Loucy (cell line): ENCODE measurements at regions not wholly inside any gene's neighbourhood (a gene's known extent, or its start where the extent isn't known, plus 50 kb on each side); places are given as distances from the start of the nearest gene placed in this dataset.

Experiments
- H2AFZ ChIP-seq: fragments of 200-600 bp; sonication (generic); 2 replicates; pipeline ENCODE4 v1.6.0; 2016; ENCODE audit warnings: antibody characterized with exemption, mild to moderate bottlenecking, low read length, moderate library complexity
- H3F3A ChIP-seq: fragments of 200-600 bp; 2 replicates; pipeline ENCODE4 v1.6.0; 2016; ENCODE audit warnings: antibody characterized with exemption, low read depth, mild to moderate bottlenecking
- H3K27me3 ChIP-seq: fragments of 200-600 bp; sonication (generic); 2 replicates; pipeline ENCODE4 v1.6.1; 2014; ENCODE audit warnings: low read length, mild to moderate bottlenecking; ENCODE audit not compliant: insufficient read depth, poor library complexity, severe bottlenecking
- H3K36me3 ChIP-seq: fragments of 200-600 bp; sonication (generic); 2 replicates; pipeline ENCODE4 v1.6.1; 2016; ENCODE audit warnings: low read length; ENCODE audit not compliant: insufficient read depth
- H3K4me1 ChIP-seq: fragments of 200-600 bp; sonication (generic); 2 replicates; pipeline ENCODE4 v1.5.1; 2014; ENCODE audit warnings: low read length, mild to moderate bottlenecking; ENCODE audit not compliant: insufficient read depth, poor library complexity, severe bottlenecking
- H3K4me2 ChIP-seq: fragments of 200-600 bp; sonication (generic); 2 replicates; pipeline ENCODE4 v1.6.0; 2014; ENCODE audit warnings: antibody characterized with exemption, low read length, low read depth, mild to moderate bottlenecking; ENCODE audit not compliant: poor library complexity, severe bottlenecking
- H3K4me3 ChIP-seq: fragments of 200-600 bp; sonication (generic); 2 replicates; pipeline ENCODE4 v1.5.1; 2014; ENCODE audit warnings: low read length, mild to moderate bottlenecking, mixed read lengths; ENCODE audit not compliant: poor library complexity, severe bottlenecking
- H3K79me2 ChIP-seq: fragments of 200-600 bp; sonication (generic); 2 replicates; pipeline ENCODE4 v1.6.1; 2014; ENCODE audit warnings: low read length; ENCODE audit not compliant: insufficient read depth
- H3K9ac ChIP-seq: fragments of 200-600 bp; sonication (generic); 2 replicates; pipeline ENCODE4 v1.6.0; 2014; ENCODE audit warnings: mild to moderate bottlenecking, low read depth, low read length, moderate library complexity; ENCODE audit not compliant: poor library complexity, severe bottlenecking
- H3K9me2 ChIP-seq: fragments of 200-600 bp; sonication (generic); replicated peaks from 2 replicates; pipeline ENCODE4 v1.6.1; 2016; ENCODE audit warnings: low read depth, low read length, mixed read lengths
- H3K9me3 ChIP-seq: fragments of 200-600 bp; sonication (generic); 2 replicates; pipeline ENCODE4 v1.6.1; 2014; ENCODE audit warnings: mild to moderate bottlenecking, antibody characterized with exemption, low read length, low read depth; ENCODE audit not compliant: insufficient read depth
- H4K20me1 ChIP-seq: fragments of 200-600 bp; sonication (generic); 2 replicates; pipeline ENCODE4 v1.6.0; 2014; ENCODE audit warnings: antibody characterized with exemption, low read length, mild to moderate bottlenecking; ENCODE audit not compliant: insufficient read depth, poor library complexity, severe bottlenecking
- CTCF ChIP-seq: fragments of 200-600 bp; sonication (generic); conservative IDR thresholded peaks from 2 replicates; pipeline ENCODE4 v1.5.1; 2014; ENCODE audit warnings: mild to moderate bottlenecking, antibody characterized with exemption, low read length
- EZH2phosphoT487 ChIP-seq: fragments of 200-600 bp; IDR thresholded peaks from 2 replicates; pipeline ENCODE4 v1.6.1; 2018; ENCODE audit warnings: antibody characterized with exemption, mild to moderate bottlenecking, moderate library complexity, borderline replicate concordance

GRCh38 chr3:157931517-157931916, 174.7 kb downstream of the SHOX2 start:
- Histone ChIP-seq H4K20me1 (no peaks in the 10 kb centered on the region), H3K79me2 (no peaks in the 10 kb centered on the region), H3K27me3 (no peaks in the 10 kb centered on the region), H3K36me3 (no peaks in the 10 kb centered on the region), H3K9me2 (no peaks in the 10 kb centered on the region), H3K4me2 (no peak overlapping the region), H3K4me3 (no peak overlapping the region), H3F3A (no peaks in the 10 kb centered on the region), H2AFZ (no peak overlapping the region), H3K4me1 (no peaks in the 10 kb centered on the region), H3K9me3 (no peaks in the 10 kb centered on the region), H3K9ac (no peak overlapping the region)
- TF ChIP-seq EZH2phosphoT487 = no peak
- no peak for TF ChIP-seq CTCF

- no peaks in the 10 kb centered on the region for H3K36me3 ChIP-seq
- H3K4me1 ChIP-seq = no peaks in the 10 kb centered on the region
- no peaks in the 10 kb centered on the region for H3K9me3 ChIP-seq
- no peak overlapping the region for H3K4me2 ChIP-seq
- TF ChIP-seq CTCF (no peak), EZH2phosphoT487 (no peak)
- H3F3A ChIP-seq = no peaks in the 10 kb centered on the region
- no peaks in the 10 kb centered on the region for H4K20me1 ChIP-seq
- no peaks in the 10 kb centered on the region for H3K9me2 ChIP-seq
- H2AFZ ChIP-seq = no peak overlapping the region
- no peaks in the 10 kb centered on the region for H3K27me3 ChIP-seq
- H3K79me2 ChIP-seq = no peaks in the 10 kb centered on the region
- H3K9ac ChIP-seq = no peak overlapping the region
- no peak overlapping the region for H3K4me3 ChIP-seq
These were observed 176.0 kb downstream of the SHOX2 start for GRCh38 chr3:157930000-157930780.

GRCh38 chr3:157926822-157927221, 179.4 kb downstream of the SHOX2 start:
- Histone ChIP-seq H4K20me1 (no peaks in the 10 kb centered on the region), H3K9me2 (no peaks in the 10 kb centered on the region)

More at GRCh38 chr3:157926822-157927221, 179.4 kb downstream of the SHOX2 start:
- Histone ChIP-seq H3K27me3 (no peaks in the 10 kb centered on the region), H3K9me3 (no peaks in the 10 kb centered on the region), H3K36me3 (no peaks in the 10 kb centered on the region), H3K9ac (no peak overlapping the region), H3K4me1 (no peaks in the 10 kb centered on the region), H2AFZ (no peak overlapping the region), H3K4me3 (no peak overlapping the region), H3K79me2 (no peaks in the 10 kb centered on the region), H3F3A (no peaks in the 10 kb centered on the region), H3K4me2 (no peak overlapping the region)
- no peak for TF ChIP-seq EZH2phosphoT487
- TF ChIP-seq CTCF = no peak
